Liver (tissue), 8 donors: ENCODE measurements at regions not wholly inside any gene's neighbourhood (a gene's known extent, or its start where the extent isn't known, plus 50 kb on each side); places are given as distances from the start of the nearest gene placed in this dataset.

Source experiments
- DNase-seq: peaks from one replicate; pipeline ENCODE4 v3.0.0-alpha.2; 2017; ENCODE audit warnings: low spot score
- H3K27ac ChIP-seq, 2 donors: one replicate each; pipeline ENCODE4 v1.7.0; 2013; ENCODE audit warnings: inconsistent platforms in 2 of 2, low read length in 2 of 2, control low read depth in 1 of 2, low read depth in 1 of 2, mild to moderate bottlenecking in 1 of 2
- H3K27me3 ChIP-seq, 4 donors: one replicate each; pipeline versions ENCODE4 v1.6.1 to v1.7.0; 2013; ENCODE audit warnings: low read length in 3 of 4, inconsistent platforms in 1 of 4, mild to moderate bottlenecking in 1 of 4, moderate library complexity in 1 of 4; ENCODE audit not compliant: control insufficient read depth in 4 of 4, insufficient read depth in 4 of 4
- H3K36me3 ChIP-seq, 4 donors: one replicate each; pipeline versions ENCODE4 v1.6.1 to v1.7.0; 2013; ENCODE audit warnings: low read length in 3 of 4, mild to moderate bottlenecking in 3 of 4, low read depth in 1 of 4, moderate library complexity in 1 of 4; ENCODE audit not compliant: control insufficient read depth in 4 of 4, insufficient read depth in 3 of 4
- H3K4me1 ChIP-seq, 4 donors: one replicate each; pipeline versions ENCODE4 v1.6.1 to v1.7.0; 2013; ENCODE audit warnings: low read length in 3 of 4, mild to moderate bottlenecking in 3 of 4, moderate library complexity in 1 of 4; ENCODE audit not compliant: control insufficient read depth in 4 of 4, insufficient read depth in 4 of 4
- H3K4me3 ChIP-seq, 3 donors: one replicate each; pipeline versions ENCODE4 v1.6.1 to v1.7.0; 2013; ENCODE audit warnings: low read length in 3 of 3, control low read depth in 1 of 3, low read depth in 1 of 3, mild to moderate bottlenecking in 1 of 3
- H3K9ac ChIP-seq, 2 donors: one replicate each; pipeline ENCODE4 v1.7.0; 2013; ENCODE audit warnings: low read length in 2 of 2, mild to moderate bottlenecking in 2 of 2, moderate library complexity in 2 of 2, control low read depth in 1 of 2, low read depth in 1 of 2
- H3K9me3 ChIP-seq, 4 donors: one replicate each; pipeline versions ENCODE4 v1.6.1 to v1.7.0; 2013; ENCODE audit warnings: low read length in 3 of 4; ENCODE audit not compliant: control insufficient read depth in 4 of 4
- EGR1 ChIP-seq, 2 donors: IDR thresholded peaks; 2 replicates each; pipeline ENCODE4 v1.6.1; 2016 to 2018; ENCODE audit warnings: antibody characterized with exemption in 2 of 2, low read depth in 2 of 2
- FOXA2 ChIP-seq: IDR thresholded peaks from 2 replicates; pipeline ENCODE4 v1.6.1; 2016; ENCODE audit warnings: antibody characterized with exemption
- HNF4A ChIP-seq, 2 donors: conservative IDR thresholded peaks; 2 replicates each; pipeline ENCODE4 v1.6.1; 2016; ENCODE audit warnings: antibody characterized with exemption in 2 of 2, mild to moderate bottlenecking in 2 of 2
- HNF4G ChIP-seq: IDR thresholded peaks from 2 replicates; pipeline ENCODE4 v1.6.1; 2016; ENCODE audit warnings: antibody characterized with exemption
- JUND ChIP-seq, 2 donors: IDR thresholded peaks; 2 replicates each; pipeline ENCODE4 v1.6.1; 2016; ENCODE audit warnings: antibody characterized with exemption in 2 of 2
- NR2F2 ChIP-seq: IDR thresholded peaks from 2 replicates; pipeline ENCODE4 v1.6.1; 2016; ENCODE audit warnings: antibody characterized with exemption
- RAD21 ChIP-seq, 2 donors: IDR thresholded peaks; 2 replicates each; pipeline ENCODE4 v1.6.1; 2016; ENCODE audit warnings: antibody characterized with exemption in 2 of 2, mild to moderate bottlenecking in 2 of 2
- RXRA ChIP-seq, 2 donors: IDR thresholded peaks; 2 replicates each; pipeline ENCODE4 v1.6.1; 2017 to 2018; ENCODE audit warnings: antibody characterized with exemption in 2 of 2, mild to moderate bottlenecking in 1 of 2
- SP1 ChIP-seq: IDR thresholded peaks from 2 replicates; pipeline ENCODE4 v1.6.1; 2018; ENCODE audit warnings: antibody characterized with exemption, mild to moderate bottlenecking
- TAF1 ChIP-seq: conservative IDR thresholded peaks from 2 replicates; pipeline ENCODE4 v1.6.1; 2016; ENCODE audit warnings: antibody characterized with exemption, mild to moderate bottlenecking
- YY1 ChIP-seq: IDR thresholded peaks from 2 replicates; pipeline ENCODE4 v1.6.1; 2016; ENCODE audit warnings: antibody characterized with exemption, mild to moderate bottlenecking
- WGBS: extraction: QIAGEN DNeasy Blood & Tissue Kit; methylation state at CpG from one replicate; pipeline ENCODE4 v1.1.7; 2013; 5-methylcytosine and 5-hydroxymethylcytosine counted together
- TF ChIP-seq, protein P1 (sequence below): IDR thresholded peaks from 2 replicates; pipeline ENCODE4 v1.6.1; 2016; ENCODE audit warnings: antibody characterized with exemption
- TF ChIP-seq, protein P2 (sequence below): IDR thresholded peaks from 2 replicates; pipeline ENCODE4 v1.6.1; 2016; ENCODE audit warnings: antibody characterized with exemption
- TF ChIP-seq, protein P3 (sequence below): IDR thresholded peaks from 2 replicates; pipeline ENCODE4 v1.6.1; 2016; ENCODE audit warnings: antibody characterized with exemption
- TF ChIP-seq, protein P4 (sequence below): fragments of 150-350 bp; IDR thresholded peaks from 2 replicates; pipeline ENCODE4 v1.5.1; 2017; ENCODE audit warnings: improper control_type of control experiment, low read depth, low read length; ENCODE audit not compliant: missing input control
- donor health status: healthy.
- donor health status: healthy.
- donor health status: healthy.
- donor health status: healthy.
- donor health status: healthy.

DNA sequence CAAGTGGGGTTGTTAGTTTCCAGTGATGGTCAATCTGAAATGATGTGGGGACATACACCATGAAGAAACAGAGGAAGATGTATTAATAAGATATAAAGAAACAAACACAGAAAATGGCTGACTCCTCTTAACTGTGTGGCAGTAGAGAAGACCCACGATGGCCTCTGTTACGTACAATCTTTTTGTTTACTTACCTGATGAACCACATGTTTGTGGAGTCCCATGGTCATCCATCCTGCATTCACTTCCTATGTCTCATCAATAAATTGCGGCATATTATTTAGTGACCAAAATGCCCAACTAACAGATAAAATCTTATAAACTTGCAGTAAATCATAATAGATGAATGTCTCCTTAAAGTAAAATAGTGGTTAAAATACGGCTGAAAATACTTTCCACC, 740.1 kb upstream of the LINC00305 start:
- Histone ChIP-seq H3K36me3 (no peaks in the 10 kb centered on the region), H3K27ac (no peak overlapping the region), H3K9me3 (no peaks in the 10 kb centered on the region), H3K4me3 (no peak overlapping the region), H3K27me3 (no peaks in the 10 kb centered on the region), H3K9ac (no peak overlapping the region), H3K4me1 (peaks cover 0 to 1% (median 0%) of the 10 kb centered on the region in 4 donors)
- WGBS: 61% methylated on average over 4 of the region's 4 CpGs
- TF ChIP-seq NR2F2: no peak
- TF ChIP-seq, protein P1, sequence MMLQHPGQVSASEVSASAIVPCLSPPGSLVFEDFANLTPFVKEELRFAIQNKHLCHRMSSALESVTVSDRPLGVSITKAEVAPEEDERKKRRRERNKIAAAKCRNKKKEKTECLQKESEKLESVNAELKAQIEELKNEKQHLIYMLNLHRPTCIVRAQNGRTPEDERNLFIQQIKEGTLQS: no peak
- TF ChIP-seq FOXA2: no peak
- TF ChIP-seq, protein P2, sequence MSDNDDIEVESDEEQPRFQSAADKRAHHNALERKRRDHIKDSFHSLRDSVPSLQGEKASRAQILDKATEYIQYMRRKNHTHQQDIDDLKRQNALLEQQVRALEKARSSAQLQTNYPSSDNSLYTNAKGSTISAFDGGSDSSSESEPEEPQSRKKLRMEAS: no peak
- no peak for TF ChIP-seq SP1
- no peak for TF ChIP-seq YY1
- TF ChIP-seq HNF4A (conservative IDR thresholded peaks at IDR 0.05): no peak
- no peak for TF ChIP-seq JUND (IDR thresholded peaks at IDR 0.05)
- no peak for TF ChIP-seq HNF4G
- TF ChIP-seq RXRA (IDR thresholded peaks at IDR 0.05): no peak
- TF ChIP-seq, protein P3, sequence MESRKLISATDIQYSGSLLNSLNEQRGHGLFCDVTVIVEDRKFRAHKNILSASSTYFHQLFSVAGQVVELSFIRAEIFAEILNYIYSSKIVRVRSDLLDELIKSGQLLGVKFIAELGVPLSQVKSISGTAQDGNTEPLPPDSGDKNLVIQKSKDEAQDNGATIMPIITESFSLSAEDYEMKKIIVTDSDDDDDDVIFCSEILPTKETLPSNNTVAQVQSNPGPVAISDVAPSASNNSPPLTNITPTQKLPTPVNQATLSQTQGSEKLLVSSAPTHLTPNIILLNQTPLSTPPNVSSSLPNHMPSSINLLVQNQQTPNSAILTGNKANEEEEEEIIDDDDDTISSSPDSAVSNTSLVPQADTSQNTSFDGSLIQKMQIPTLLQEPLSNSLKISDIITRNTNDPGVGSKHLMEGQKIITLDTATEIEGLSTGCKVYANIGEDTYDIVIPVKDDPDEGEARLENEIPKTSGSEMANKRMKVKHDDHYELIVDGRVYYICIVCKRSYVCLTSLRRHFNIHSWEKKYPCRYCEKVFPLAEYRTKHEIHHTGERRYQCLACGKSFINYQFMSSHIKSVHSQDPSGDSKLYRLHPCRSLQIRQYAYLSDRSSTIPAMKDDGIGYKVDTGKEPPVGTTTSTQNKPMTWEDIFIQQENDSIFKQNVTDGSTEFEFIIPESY: no peak
- TF ChIP-seq, protein P4, sequence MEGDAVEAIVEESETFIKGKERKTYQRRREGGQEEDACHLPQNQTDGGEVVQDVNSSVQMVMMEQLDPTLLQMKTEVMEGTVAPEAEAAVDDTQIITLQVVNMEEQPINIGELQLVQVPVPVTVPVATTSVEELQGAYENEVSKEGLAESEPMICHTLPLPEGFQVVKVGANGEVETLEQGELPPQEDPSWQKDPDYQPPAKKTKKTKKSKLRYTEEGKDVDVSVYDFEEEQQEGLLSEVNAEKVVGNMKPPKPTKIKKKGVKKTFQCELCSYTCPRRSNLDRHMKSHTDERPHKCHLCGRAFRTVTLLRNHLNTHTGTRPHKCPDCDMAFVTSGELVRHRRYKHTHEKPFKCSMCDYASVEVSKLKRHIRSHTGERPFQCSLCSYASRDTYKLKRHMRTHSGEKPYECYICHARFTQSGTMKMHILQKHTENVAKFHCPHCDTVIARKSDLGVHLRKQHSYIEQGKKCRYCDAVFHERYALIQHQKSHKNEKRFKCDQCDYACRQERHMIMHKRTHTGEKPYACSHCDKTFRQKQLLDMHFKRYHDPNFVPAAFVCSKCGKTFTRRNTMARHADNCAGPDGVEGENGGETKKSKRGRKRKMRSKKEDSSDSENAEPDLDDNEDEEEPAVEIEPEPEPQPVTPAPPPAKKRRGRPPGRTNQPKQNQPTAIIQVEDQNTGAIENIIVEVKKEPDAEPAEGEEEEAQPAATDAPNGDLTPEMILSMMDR: no peak
- no peak for TF ChIP-seq EGR1 (IDR thresholded peaks at IDR 0.05; ENCODE audit: low read depth in 2 of 2)
- no peak for DNase-seq

DNA sequence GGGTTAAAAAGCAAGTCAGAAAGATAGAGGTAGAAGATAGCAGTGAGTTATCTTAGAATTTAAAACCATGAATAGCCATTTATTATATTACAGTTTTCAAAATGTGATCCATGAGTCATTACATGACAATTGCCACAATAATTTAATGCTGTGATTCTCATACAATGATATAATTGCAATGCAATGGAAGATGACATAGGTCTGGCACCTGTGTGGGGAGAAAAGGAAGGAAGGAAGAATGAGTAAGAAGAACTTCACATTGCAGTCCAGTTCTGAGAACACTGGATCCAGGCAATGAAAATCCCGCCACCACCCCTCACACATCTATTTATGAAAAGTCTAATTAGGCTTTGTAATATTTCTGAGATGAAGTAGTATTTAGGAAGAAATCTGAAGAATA, 738.1 kb upstream of the LINC00305 start:
- Histone ChIP-seq H3K27me3 (no peaks in the 10 kb centered on the region), H3K36me3 (no peaks in the 10 kb centered on the region), H3K4me1 (peaks cover 0 to 1% (median 0%) of the 10 kb centered on the region in 4 donors), H3K9ac (no peak overlapping the region), H3K4me3 (no peak overlapping the region), H3K9me3 (no peaks in the 10 kb centered on the region), H3K27ac (no peak overlapping the region)
- 70% methylated on average over 1 of the region's 1 CpG for WGBS
- no peak for TF ChIP-seq EGR1 (IDR thresholded peaks at IDR 0.05; ENCODE audit: low read depth in 2 of 2)
- TF ChIP-seq RAD21 (IDR thresholded peaks at IDR 0.05): no peak
- TF ChIP-seq, protein P2: no peak
- TF ChIP-seq TAF1: no peak
- TF ChIP-seq FOXA2: no peak
- no peak for DNase-seq

DNA sequence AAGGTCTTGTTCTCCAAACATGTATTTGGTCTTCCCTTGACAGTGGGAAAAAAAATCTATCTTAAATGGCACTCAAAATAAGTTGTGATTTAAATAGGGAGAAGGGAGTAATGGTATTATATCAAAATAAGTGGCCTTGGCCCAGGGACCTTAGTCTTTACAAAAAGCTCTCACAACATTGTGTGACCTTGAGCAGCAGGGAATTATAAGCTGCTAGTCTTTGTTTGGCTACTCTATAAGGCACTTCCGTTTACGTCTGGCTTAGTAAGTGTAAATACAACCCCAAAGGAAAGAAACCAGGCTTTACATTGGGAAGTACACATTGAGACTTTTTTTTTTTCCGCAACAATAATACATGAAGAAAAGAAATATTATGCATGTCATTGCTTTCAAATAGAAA, 734.0 kb upstream of the LINC00305 start:
- no peak for DNase-seq
- TF ChIP-seq JUND (IDR thresholded peaks at IDR 0.05) (no peak), SP1 (no peak), YY1 (no peak), RXRA (IDR thresholded peaks at IDR 0.05) (no peak)
- 42% methylated on average over 3 of the region's 3 CpGs for WGBS
- no peak overlapping the region for H3K9ac ChIP-seq
- H3K9me3 ChIP-seq: peaks cover 0 to 1% (median 0%) of the 10 kb centered on the region in 4 donors
- no peaks in the 10 kb centered on the region for H3K27me3 ChIP-seq
- H3K4me1 ChIP-seq: peaks cover 0 to 1% (median 0%) of the 10 kb centered on the region in 4 donors
- no peak overlapping the region for H3K4me3 ChIP-seq
- H3K36me3 ChIP-seq: no peaks in the 10 kb centered on the region
- H3K27ac ChIP-seq: no peak overlapping the region
